ENCODE measurements at regions not wholly inside any gene's neighbourhood (a gene's known extent, or its start where the extent isn't known, plus 50 kb on each side); places are given as distances from the start of the nearest gene placed in this dataset.
"Not testable (repeated sequence)": the region's sequence is repeated elsewhere in the genome, so short reads cannot be mapped to it uniquely, and the experiment has no call there.

DNA sequence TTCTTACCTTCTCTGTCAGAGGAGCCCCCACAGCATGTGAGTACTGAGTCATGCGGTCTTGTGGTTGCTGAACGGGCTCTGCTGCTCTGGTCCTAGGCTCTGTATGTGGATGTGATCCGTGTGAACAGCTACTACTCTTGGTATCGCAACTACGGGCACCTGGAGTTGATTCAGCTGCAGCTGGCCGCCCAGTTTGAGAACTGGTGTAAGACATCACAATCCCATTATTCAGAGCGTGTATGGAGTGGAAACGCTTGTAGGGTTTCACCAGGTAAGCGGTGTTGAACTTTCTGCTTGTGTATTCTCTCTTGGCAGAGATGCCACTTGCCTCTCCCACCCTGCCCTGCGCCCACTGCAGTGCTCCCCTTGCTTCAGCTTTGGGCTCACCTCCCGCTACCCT lies 1356.2 kb downstream of the CDH12 start:
- TF ChIP-seq EZH2 (IDR thresholded peaks at IDR 0.05; ENCODE audit: insufficient read depth, poor library complexity, severe bottlenecking); EZH2phosphoT487 (IDR thresholded peaks at IDR 0.05; ENCODE audit: insufficient read depth, low read depth): not testable (repeated sequence)
